ENCODE measurements at regions not wholly inside any gene's neighbourhood (a gene's known extent, or its start where the extent isn't known, plus 50 kb on each side); places are given as distances from the start of the nearest gene placed in this dataset.

DNA sequence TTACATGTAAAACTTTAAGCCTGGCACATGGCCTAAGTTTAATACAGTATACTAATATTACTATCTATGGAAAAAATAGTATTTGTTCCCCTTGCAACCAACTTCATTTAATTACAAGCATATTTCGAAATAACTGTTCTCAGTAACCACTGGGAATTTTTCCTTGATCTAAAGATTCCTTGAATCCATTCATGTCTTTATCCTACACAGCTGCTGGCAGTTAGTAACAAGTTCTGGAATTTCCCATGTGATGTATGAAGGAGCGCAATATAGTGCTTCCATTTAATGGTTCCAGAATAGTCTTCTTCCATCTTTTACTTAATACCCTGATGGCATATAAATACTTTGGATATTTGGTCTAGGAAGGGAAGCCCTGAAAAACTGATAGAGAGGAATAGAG, 136.5 kb downstream of the AASDH start:
- no peaks in the 10 kb centered on the region for H3K4me1 ChIP-seq (ENCODE audit: low read length)
- no peaks in the 10 kb centered on the region for H3K27me3 ChIP-seq (ENCODE audit: low read length)
- no peaks in the 10 kb centered on the region for H3K79me2 ChIP-seq (ENCODE audit: low read length)
- H3K36me3 ChIP-seq (ENCODE audit: insufficient read depth, low read length) = no peaks in the 10 kb centered on the region
- no peak for DNase-seq
- H3K27ac ChIP-seq (ENCODE audit: low read length) = no peak overlapping the region
- H4K20me1 ChIP-seq (ENCODE audit: insufficient read depth, low read depth, low read length) = no peaks in the 10 kb centered on the region
- H3K9me2 ChIP-seq (replicated peaks; ENCODE audit: insufficient read depth, low read length) = no peaks in the 10 kb centered on the region
- no peak overlapping the region for H3K4me3 ChIP-seq (ENCODE audit: low read length)
- no peak overlapping the region for H3K4me2 ChIP-seq (ENCODE audit: low read depth, low read length, poor library complexity, severe bottlenecking)
- no peak overlapping the region for H3K9ac ChIP-seq (ENCODE audit: low read length)
- no peak overlapping the region for H2AFZ ChIP-seq (ENCODE audit: low read length)
- H3K9me3 ChIP-seq (ENCODE audit: low read length) = no peaks in the 10 kb centered on the region

DNA sequence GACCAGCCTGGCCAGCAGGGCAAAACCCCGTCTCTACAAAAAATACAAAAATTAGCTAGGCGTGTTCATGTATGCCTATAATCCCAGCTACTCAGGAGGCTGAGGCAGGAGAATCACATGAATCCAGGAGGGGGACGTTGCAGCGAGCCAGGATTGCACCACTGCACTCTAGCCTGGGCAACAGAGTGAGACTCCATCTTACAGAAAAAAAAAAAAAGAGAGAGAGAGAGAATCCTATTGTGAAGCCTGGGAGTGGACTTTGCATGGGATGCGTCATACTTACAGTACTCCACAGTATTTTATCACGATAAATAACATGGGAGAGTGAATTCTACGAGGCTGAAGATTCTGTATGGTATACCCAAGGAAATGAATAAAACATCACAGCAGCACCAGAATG, 139.6 kb downstream of the AASDH start:
- no peaks in the 10 kb centered on the region for H3K36me3 ChIP-seq (ENCODE audit: insufficient read depth, low read length)
- no peak overlapping the region for H3K4me2 ChIP-seq (ENCODE audit: low read depth, low read length, poor library complexity, severe bottlenecking)
- H3K9me2 ChIP-seq (replicated peaks; ENCODE audit: insufficient read depth, low read length) = no peaks in the 10 kb centered on the region
- H4K20me1 ChIP-seq (ENCODE audit: insufficient read depth, low read depth, low read length) = no peaks in the 10 kb centered on the region
- DNase-seq = no peak
- no peak overlapping the region for H3K27ac ChIP-seq (ENCODE audit: low read length)
- H3K27me3 ChIP-seq (ENCODE audit: low read length) = no peaks in the 10 kb centered on the region
- H2AFZ ChIP-seq (ENCODE audit: low read length) = no peak overlapping the region
- no peaks in the 10 kb centered on the region for H3K9me3 ChIP-seq (ENCODE audit: low read length)
- H3K9ac ChIP-seq (ENCODE audit: low read length) = no peak overlapping the region
- no peaks in the 10 kb centered on the region for H3K79me2 ChIP-seq (ENCODE audit: low read length)
- no peak overlapping the region for H3K4me3 ChIP-seq (ENCODE audit: low read length)
- no peaks in the 10 kb centered on the region for H3K4me1 ChIP-seq (ENCODE audit: low read length)

DNA sequence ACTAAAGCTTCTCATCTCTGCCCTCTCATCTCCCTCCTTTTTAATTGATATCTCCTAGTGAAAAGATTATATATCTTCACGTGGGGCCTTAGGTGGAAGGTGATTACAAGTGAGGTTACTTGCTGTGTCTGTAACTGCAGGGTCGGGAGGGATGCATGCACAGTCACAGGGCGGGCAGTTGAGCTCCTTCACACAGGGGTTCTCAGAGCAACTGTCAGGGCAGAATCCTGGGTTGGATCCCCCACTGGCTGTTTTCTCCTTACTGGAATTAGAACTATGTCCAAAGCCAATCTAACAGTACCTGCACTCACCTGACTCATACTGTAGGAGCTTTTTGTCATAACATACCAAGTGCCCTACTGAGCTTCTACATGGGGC, 141.1 kb downstream of the AASDH start:
- Histone ChIP-seq H3K79me2 (ENCODE audit: low read length) (no peaks in the 10 kb centered on the region), H3K9me2 (replicated peaks; ENCODE audit: insufficient read depth, low read length) (no peaks in the 10 kb centered on the region), H3K27ac (ENCODE audit: low read length) (no peak overlapping the region), H3K4me3 (ENCODE audit: low read length) (no peak overlapping the region), H4K20me1 (ENCODE audit: insufficient read depth, low read depth, low read length) (no peaks in the 10 kb centered on the region), H2AFZ (ENCODE audit: low read length) (no peak overlapping the region), H3K4me1 (ENCODE audit: low read length) (no peaks in the 10 kb centered on the region), H3K36me3 (ENCODE audit: insufficient read depth, low read length) (no peaks in the 10 kb centered on the region), H3K9me3 (ENCODE audit: low read length) (no peaks in the 10 kb centered on the region), H3K4me2 (ENCODE audit: low read depth, low read length, poor library complexity, severe bottlenecking) (no peak overlapping the region), H3K27me3 (ENCODE audit: low read length) (no peaks in the 10 kb centered on the region), H3K9ac (ENCODE audit: low read length) (no peak overlapping the region)
- no peak for DNase-seq

DNA sequence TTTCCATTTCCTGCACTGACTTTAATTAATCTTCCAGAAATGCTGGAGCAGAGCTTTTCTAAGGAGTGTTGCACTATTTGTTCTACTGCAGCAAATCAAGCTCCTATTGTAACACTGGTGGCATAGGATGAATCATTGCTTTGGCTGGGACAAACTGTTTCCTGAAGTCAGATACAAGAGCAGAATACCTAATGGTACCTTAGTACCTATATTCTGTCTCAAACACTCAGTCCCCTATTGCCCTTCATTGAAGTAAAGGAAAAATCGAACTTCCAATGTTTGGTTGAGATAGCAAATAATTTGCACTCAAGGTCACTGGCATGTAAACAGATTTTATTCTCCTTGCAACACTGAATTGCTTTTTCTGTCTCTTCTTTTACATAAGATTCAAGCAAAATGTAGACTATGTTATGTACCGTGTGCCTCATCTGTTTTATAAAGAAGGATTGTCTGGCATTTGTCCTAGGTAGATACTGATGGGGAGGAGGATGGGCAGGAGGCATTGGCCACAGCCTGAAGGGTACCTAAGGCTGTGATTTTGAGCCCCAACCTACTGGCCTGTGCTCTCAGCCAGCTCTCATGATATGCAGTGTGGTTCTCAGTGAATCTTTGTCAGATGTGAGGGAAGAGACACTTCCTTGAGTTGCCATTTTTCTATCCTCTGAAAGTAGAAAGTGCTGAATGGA, 141.6 kb downstream of the AASDH start:
- Histone ChIP-seq H3K79me2 (ENCODE audit: low read length) (no peaks in the 10 kb centered on the region), H3K27me3 (ENCODE audit: low read length) (no peaks in the 10 kb centered on the region), H2AFZ (ENCODE audit: low read length) (no peak overlapping the region), H3K4me1 (ENCODE audit: low read length) (no peaks in the 10 kb centered on the region), H3K36me3 (ENCODE audit: insufficient read depth, low read length) (no peaks in the 10 kb centered on the region), H3K9me3 (ENCODE audit: low read length) (no peaks in the 10 kb centered on the region), H3K9me2 (replicated peaks; ENCODE audit: insufficient read depth, low read length) (no peaks in the 10 kb centered on the region), H3K4me3 (ENCODE audit: low read length) (no peak overlapping the region), H3K27ac (ENCODE audit: low read length) (no peak overlapping the region), H3K4me2 (ENCODE audit: low read depth, low read length, poor library complexity, severe bottlenecking) (no peak overlapping the region), H3K9ac (ENCODE audit: low read length) (no peak overlapping the region), H4K20me1 (ENCODE audit: insufficient read depth, low read depth, low read length) (no peaks in the 10 kb centered on the region)
- no peak for DNase-seq

DNA sequence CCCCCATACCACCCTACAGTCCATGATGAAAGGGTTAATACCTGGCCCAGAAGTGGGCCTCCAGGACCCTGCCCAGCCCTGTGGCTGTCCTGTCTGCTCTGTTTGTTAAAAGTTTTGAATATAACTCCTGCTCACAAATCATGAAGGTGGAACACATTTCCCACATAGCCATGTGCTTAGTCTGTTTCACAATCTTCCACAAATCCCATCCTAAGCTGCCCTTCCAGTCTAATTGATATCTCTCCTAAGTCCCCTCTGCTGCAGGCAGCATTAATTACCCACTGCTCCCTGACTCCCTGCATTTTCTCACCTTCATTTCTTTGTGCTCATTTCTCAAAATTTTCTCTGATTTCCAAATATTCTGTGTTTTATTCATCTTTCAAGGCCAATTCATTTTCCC, 142.6 kb downstream of the AASDH start:
- H2AFZ ChIP-seq (ENCODE audit: low read length) = no peak overlapping the region
- no peak overlapping the region for H3K27ac ChIP-seq (ENCODE audit: low read length)
- no peaks in the 10 kb centered on the region for H3K79me2 ChIP-seq (ENCODE audit: low read length)
- H4K20me1 ChIP-seq (ENCODE audit: insufficient read depth, low read depth, low read length) = no peaks in the 10 kb centered on the region
- no peak for DNase-seq
- H3K9me3 ChIP-seq (ENCODE audit: low read length) = no peaks in the 10 kb centered on the region
- no peaks in the 10 kb centered on the region for H3K4me1 ChIP-seq (ENCODE audit: low read length)
- H3K36me3 ChIP-seq (ENCODE audit: insufficient read depth, low read length) = no peaks in the 10 kb centered on the region
- H3K9me2 ChIP-seq (replicated peaks; ENCODE audit: insufficient read depth, low read length) = no peaks in the 10 kb centered on the region
- H3K4me2 ChIP-seq (ENCODE audit: low read depth, low read length, poor library complexity, severe bottlenecking) = no peak overlapping the region
- no peak overlapping the region for H3K9ac ChIP-seq (ENCODE audit: low read length)
- H3K27me3 ChIP-seq (ENCODE audit: low read length) = no peaks in the 10 kb centered on the region
- H3K4me3 ChIP-seq (ENCODE audit: low read length) = no peak overlapping the region

DNA sequence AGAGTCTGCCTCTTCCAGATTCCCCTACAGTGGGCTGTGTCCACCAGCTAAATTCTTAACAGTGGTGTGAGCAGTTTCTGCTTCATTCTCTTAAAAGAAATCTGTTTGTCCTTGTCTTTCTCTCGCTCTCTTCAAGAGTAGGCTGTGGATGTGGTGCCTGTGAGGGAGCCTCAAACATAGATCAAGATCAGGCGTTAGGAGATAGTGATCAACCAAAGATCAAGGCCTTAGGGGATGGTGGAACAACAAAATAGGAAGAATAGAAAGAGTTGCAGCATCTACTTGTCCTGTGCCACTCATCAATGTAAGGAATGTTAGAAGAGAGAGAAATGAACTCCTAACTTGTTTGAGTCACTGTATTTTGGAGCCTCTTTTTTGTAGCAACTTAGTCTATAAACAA, 144.2 kb downstream of the AASDH start:
- no peaks in the 10 kb centered on the region for H4K20me1 ChIP-seq (ENCODE audit: insufficient read depth, low read depth, low read length)

DNA sequence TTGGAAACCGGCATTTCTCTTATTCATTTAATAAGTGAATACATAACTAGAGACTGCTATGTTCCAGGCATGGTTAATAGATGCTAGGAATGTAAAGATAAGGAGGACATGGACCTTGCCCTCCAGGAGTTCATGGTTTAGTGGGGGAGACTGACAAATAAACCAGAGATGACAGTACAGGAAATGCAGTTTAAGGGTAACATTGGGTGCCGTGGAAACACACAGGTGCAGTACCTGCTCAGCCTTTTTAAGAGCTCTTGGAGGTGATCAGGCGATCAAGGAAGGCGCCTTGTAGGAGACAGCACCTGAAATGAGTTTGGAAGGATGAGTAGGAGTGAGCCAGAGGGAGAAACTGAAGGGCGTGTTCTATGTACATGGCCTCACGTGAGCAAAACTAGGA, 145.8 kb downstream of the AASDH start:
- no peaks in the 10 kb centered on the region for H4K20me1 ChIP-seq (ENCODE audit: insufficient read depth, low read depth, low read length)
- no peak for DNase-seq
- no peak overlapping the region for H3K4me3 ChIP-seq (ENCODE audit: low read length)
- H3K9me2 ChIP-seq (replicated peaks; ENCODE audit: insufficient read depth, low read length) = no peaks in the 10 kb centered on the region
- H3K4me1 ChIP-seq (ENCODE audit: low read length) = no peaks in the 10 kb centered on the region
- H3K79me2 ChIP-seq (ENCODE audit: low read length) = no peaks in the 10 kb centered on the region
- H3K9ac ChIP-seq (ENCODE audit: low read length) = no peak overlapping the region
- no peak overlapping the region for H3K27ac ChIP-seq (ENCODE audit: low read length)
- H2AFZ ChIP-seq (ENCODE audit: low read length) = no peak overlapping the region
- no peaks in the 10 kb centered on the region for H3K27me3 ChIP-seq (ENCODE audit: low read length)
- no peak overlapping the region for H3K4me2 ChIP-seq (ENCODE audit: low read depth, low read length, poor library complexity, severe bottlenecking)
- H3K9me3 ChIP-seq (ENCODE audit: low read length) = no peaks in the 10 kb centered on the region
- no peaks in the 10 kb centered on the region for H3K36me3 ChIP-seq (ENCODE audit: insufficient read depth, low read length)

More for the DNA sequence above, 144.2 kb downstream of the AASDH start:
- H3K27me3 ChIP-seq (ENCODE audit: low read length) = no peaks in the 10 kb centered on the region
- H3K4me2 ChIP-seq (ENCODE audit: low read depth, low read length, poor library complexity, severe bottlenecking) = no peak overlapping the region
- H3K9me2 ChIP-seq (replicated peaks; ENCODE audit: insufficient read depth, low read length) = no peaks in the 10 kb centered on the region
- H2AFZ ChIP-seq (ENCODE audit: low read length) = no peak overlapping the region
- H3K4me3 ChIP-seq (ENCODE audit: low read length) = no peak overlapping the region
- H3K36me3 ChIP-seq (ENCODE audit: insufficient read depth, low read length) = no peaks in the 10 kb centered on the region
- no peak overlapping the region for H3K9ac ChIP-seq (ENCODE audit: low read length)
- H3K4me1 ChIP-seq (ENCODE audit: low read length) = no peaks in the 10 kb centered on the region
- H3K27ac ChIP-seq (ENCODE audit: low read length) = no peak overlapping the region
- DNase-seq = no peak
- H3K9me3 ChIP-seq (ENCODE audit: low read length) = no peaks in the 10 kb centered on the region
- no peaks in the 10 kb centered on the region for H3K79me2 ChIP-seq (ENCODE audit: low read length)

DNA sequence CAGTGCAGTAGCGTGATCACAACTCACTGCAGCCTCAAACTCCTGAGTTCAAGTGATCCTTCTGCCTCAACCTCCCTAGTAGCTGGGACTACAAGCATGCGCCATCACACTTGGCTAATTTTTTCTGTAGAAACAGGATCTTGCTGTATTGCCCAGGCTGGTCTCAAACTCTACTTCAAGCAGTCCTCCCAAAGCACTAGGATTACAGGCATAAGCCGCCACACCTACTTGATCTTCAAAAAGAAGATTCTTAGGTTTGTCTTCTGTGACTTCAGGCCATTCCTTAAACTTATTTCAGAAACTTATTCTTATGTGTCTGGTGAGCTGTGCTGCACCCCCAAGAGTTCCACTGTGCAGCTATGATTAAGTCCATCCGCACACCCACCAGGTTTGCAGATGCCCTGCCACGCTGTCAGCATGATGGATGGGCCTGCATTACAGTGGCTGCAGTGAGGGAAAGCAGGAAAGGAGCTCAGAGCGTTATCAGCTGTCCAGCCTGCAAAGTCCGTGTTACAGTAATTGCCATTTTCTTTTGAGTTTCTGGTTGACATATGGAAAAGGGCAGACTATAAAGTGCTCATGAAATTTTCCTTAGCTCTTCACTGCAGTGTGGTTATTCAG, 146.6 kb downstream of the AASDH start:
- Histone ChIP-seq H2AFZ (ENCODE audit: low read length) (no peak overlapping the region), H4K20me1 (ENCODE audit: insufficient read depth, low read depth, low read length) (no peaks in the 10 kb centered on the region), H3K4me1 (ENCODE audit: low read length) (no peaks in the 10 kb centered on the region), H3K79me2 (ENCODE audit: low read length) (no peaks in the 10 kb centered on the region), H3K9me3 (ENCODE audit: low read length) (no peaks in the 10 kb centered on the region), H3K9ac (ENCODE audit: low read length) (no peak overlapping the region), H3K36me3 (ENCODE audit: insufficient read depth, low read length) (no peaks in the 10 kb centered on the region), H3K9me2 (replicated peaks; ENCODE audit: insufficient read depth, low read length) (no peaks in the 10 kb centered on the region), H3K27me3 (ENCODE audit: low read length) (no peaks in the 10 kb centered on the region), H3K4me2 (ENCODE audit: low read depth, low read length, poor library complexity, severe bottlenecking) (no peak overlapping the region), H3K27ac (ENCODE audit: low read length) (no peak overlapping the region), H3K4me3 (ENCODE audit: low read length) (no peak overlapping the region)
- DNase-seq = no peak
